PC-3 (cell line): ENCODE measurements at regions not wholly inside any gene's neighbourhood (a gene's known extent, or its start where the extent isn't known, plus 50 kb on each side); places are given as distances from the start of the nearest gene placed in this dataset.

ENCODE experiments used
- EZH2 ChIP-seq: fragments of 300-600 bp; sonication (generic); IDR thresholded peaks from one replicate; pipeline ENCODE4 v1.6.1; 2017; ENCODE audit warnings: antibody characterized with exemption, mild to moderate bottlenecking, low read length; ENCODE audit not compliant: unreplicated experiment
- EZH2phosphoT487 ChIP-seq: fragments of 300-600 bp; sonication (generic); IDR thresholded peaks from 2 replicates; pipeline ENCODE4 v1.6.1; 2018; ENCODE audit warnings: mild to moderate bottlenecking, antibody characterized with exemption, low read length, borderline replicate concordance
- TF ChIP-seq, protein P1 (sequence below): fragments of 300-600 bp; sonication (generic); conservative IDR thresholded peaks from 2 replicates; pipeline ENCODE4 v1.5.1; 2017; ENCODE audit warnings: antibody characterized with exemption, low read depth, mild to moderate bottlenecking, low read length

DNA sequence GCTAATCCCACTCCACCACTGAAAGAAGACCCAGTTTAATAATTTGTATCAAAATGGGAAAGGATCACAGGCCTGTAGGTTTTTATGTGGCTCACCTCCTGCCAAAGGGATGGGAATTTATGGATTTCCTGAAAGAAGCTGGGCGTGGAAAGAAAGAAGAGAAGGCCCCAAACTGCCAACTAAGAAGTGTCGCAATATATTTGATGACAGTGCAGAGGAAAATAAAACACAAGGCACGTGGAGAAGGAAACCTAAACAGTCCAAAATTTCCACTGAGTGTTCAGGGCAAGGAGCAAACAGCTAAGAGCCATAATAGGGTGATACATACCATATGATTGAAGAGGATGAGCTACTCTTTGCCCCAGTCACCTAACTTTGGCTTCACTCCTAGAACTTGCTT lies 667.2 kb downstream of the GATA3 start:
- TF ChIP-seq, protein P1, sequence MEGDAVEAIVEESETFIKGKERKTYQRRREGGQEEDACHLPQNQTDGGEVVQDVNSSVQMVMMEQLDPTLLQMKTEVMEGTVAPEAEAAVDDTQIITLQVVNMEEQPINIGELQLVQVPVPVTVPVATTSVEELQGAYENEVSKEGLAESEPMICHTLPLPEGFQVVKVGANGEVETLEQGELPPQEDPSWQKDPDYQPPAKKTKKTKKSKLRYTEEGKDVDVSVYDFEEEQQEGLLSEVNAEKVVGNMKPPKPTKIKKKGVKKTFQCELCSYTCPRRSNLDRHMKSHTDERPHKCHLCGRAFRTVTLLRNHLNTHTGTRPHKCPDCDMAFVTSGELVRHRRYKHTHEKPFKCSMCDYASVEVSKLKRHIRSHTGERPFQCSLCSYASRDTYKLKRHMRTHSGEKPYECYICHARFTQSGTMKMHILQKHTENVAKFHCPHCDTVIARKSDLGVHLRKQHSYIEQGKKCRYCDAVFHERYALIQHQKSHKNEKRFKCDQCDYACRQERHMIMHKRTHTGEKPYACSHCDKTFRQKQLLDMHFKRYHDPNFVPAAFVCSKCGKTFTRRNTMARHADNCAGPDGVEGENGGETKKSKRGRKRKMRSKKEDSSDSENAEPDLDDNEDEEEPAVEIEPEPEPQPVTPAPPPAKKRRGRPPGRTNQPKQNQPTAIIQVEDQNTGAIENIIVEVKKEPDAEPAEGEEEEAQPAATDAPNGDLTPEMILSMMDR = no peak
- TF ChIP-seq EZH2 (no peak), EZH2phosphoT487 (no peak)
